Loucy (cell line): ENCODE measurements at regions not wholly inside any gene's neighbourhood (a gene's known extent, or its start where the extent isn't known, plus 50 kb on each side); places are given as distances from the start of the nearest gene placed in this dataset.

ENCODE experiments used
- EZH2phosphoT487 ChIP-seq: fragments of 200-600 bp; IDR thresholded peaks from 2 replicates; pipeline ENCODE4 v1.6.1; 2018; ENCODE audit warnings: antibody characterized with exemption, mild to moderate bottlenecking, moderate library complexity, borderline replicate concordance
- TF ChIP-seq, protein P1 (sequence below): fragments of 200-600 bp; sonication (generic); conservative IDR thresholded peaks from 2 replicates; pipeline ENCODE4 v1.5.1; 2014; ENCODE audit warnings: mild to moderate bottlenecking, antibody characterized with exemption, low read length

DNA sequence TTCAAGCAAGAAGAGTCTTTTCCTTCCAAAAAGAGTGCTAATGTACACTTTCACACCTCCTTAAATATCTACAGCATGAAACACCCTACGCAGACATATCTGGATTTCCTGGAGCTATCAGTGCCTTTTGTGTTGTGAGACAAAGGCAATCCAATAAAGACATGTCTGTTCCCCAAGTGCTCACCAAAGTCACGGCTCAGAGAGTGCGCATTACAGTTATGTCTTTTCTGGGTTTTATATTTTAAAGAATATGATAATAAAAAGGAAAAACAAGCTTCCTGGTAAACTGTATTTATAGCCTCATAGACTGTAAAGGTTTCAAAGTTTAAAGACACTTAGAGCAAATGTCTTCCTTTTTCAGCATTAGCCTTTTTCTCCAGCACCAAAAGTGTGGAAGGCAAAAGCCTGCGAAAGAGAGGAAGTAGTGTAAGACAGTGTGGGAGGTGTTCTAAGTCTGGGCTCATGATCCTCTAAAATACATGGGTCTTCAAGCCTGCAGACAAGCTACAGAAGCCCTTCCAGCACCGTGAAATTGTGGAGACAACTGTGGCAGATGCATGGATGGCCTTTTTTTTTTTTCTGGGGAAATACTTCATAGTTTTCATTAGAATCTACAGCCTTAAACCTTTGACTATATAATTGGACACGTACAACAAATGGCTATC, 135.0 kb upstream of the SLC35B3 start:
- TF ChIP-seq, protein P1, sequence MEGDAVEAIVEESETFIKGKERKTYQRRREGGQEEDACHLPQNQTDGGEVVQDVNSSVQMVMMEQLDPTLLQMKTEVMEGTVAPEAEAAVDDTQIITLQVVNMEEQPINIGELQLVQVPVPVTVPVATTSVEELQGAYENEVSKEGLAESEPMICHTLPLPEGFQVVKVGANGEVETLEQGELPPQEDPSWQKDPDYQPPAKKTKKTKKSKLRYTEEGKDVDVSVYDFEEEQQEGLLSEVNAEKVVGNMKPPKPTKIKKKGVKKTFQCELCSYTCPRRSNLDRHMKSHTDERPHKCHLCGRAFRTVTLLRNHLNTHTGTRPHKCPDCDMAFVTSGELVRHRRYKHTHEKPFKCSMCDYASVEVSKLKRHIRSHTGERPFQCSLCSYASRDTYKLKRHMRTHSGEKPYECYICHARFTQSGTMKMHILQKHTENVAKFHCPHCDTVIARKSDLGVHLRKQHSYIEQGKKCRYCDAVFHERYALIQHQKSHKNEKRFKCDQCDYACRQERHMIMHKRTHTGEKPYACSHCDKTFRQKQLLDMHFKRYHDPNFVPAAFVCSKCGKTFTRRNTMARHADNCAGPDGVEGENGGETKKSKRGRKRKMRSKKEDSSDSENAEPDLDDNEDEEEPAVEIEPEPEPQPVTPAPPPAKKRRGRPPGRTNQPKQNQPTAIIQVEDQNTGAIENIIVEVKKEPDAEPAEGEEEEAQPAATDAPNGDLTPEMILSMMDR = no peak
- TF ChIP-seq EZH2phosphoT487 = no peak
